Endometrium (tissue), 2 donors: ENCODE measurements at regions not wholly inside any gene's neighbourhood (a gene's known extent, or its start where the extent isn't known, plus 50 kb on each side); places are given as distances from the start of the nearest gene placed in this dataset.

ENCODE experiments used
- FAIRE-seq: peaks from 2 replicates; lab custom pipeline; 2012; peaks lifted over from hg19 to GRCh38; lab: Jason Lieb, UNC
- donor health status: control.
- donor health status: control.

GRCh38 chr12:60043236-60043635, 447.4 kb downstream of the SLC16A7 start:
- FAIRE-seq, result no peak

GRCh38 chr12:60052483-60052882, 456.7 kb downstream of the SLC16A7 start:
- FAIRE-seq, result no peak

- no peak for FAIRE-seq
These were observed 463.4 kb downstream of the SLC16A7 start for GRCh38 chr12:60059180-60059579.

- no peak for FAIRE-seq
These were observed 470.8 kb downstream of the SLC16A7 start for GRCh38 chr12:60066655-60067054.

- no peak for FAIRE-seq
These were observed 474.7 kb downstream of the SLC16A7 start for GRCh38 chr12:60070552-60070951.

GRCh38 chr12:60071759-60072191, 475.9 kb downstream of the SLC16A7 start:
- FAIRE-seq, result no peak

GRCh38 chr12:60072911-60073310, 477.1 kb downstream of the SLC16A7 start:
- no peak for FAIRE-seq

GRCh38 chr12:60075091-60075490, 479.3 kb downstream of the SLC16A7 start:
- FAIRE-seq, result no peak

- FAIRE-seq, result no peak
These were observed 482.2 kb downstream of the SLC16A7 start for GRCh38 chr12:60078026-60078425.

- no peak for FAIRE-seq
These were observed 497.6 kb downstream of the SLC16A7 start for GRCh38 chr12:60093428-60093827.

GRCh38 chr12:60094436-60094835, 498.6 kb downstream of the SLC16A7 start:
- FAIRE-seq, result no peak

- no peak for FAIRE-seq
These were observed 500.9 kb downstream of the SLC16A7 start for GRCh38 chr12:60096727-60097126.

GRCh38 chr12:60100160-60100559, 504.3 kb downstream of the SLC16A7 start:
- no peak for FAIRE-seq

- no peak for FAIRE-seq
These were observed 505.0 kb downstream of the SLC16A7 start for GRCh38 chr12:60100852-60101251.

GRCh38 chr12:60101715-60102114, 505.9 kb downstream of the SLC16A7 start:
- no peak for FAIRE-seq

GRCh38 chr12:60106214-60106613, 510.4 kb downstream of the SLC16A7 start:
- no peak for FAIRE-seq

- FAIRE-seq, result no peak
These were observed 512.2 kb downstream of the SLC16A7 start for GRCh38 chr12:60107992-60108391.

GRCh38 chr12:60112063-60112462, 516.2 kb downstream of the SLC16A7 start:
- FAIRE-seq, result no peak

- no peak for FAIRE-seq
These were observed 516.9 kb downstream of the SLC16A7 start for GRCh38 chr12:60112763-60113162.

- no peak for FAIRE-seq
These were observed 518.3 kb downstream of the SLC16A7 start for GRCh38 chr12:60114169-60114568.

- FAIRE-seq, result no peak
These were observed 523.5 kb downstream of the SLC16A7 start for GRCh38 chr12:60119327-60119726.

GRCh38 chr12:60120199-60120598, 524.4 kb downstream of the SLC16A7 start:
- FAIRE-seq, result no peak

- no peak for FAIRE-seq
These were observed 527.7 kb downstream of the SLC16A7 start for GRCh38 chr12:60123557-60123956.

GRCh38 chr12:60137513-60137912, 541.7 kb downstream of the SLC16A7 start:
- FAIRE-seq, result no peak

GRCh38 chr12:60138526-60138925, 542.7 kb downstream of the SLC16A7 start:
- peak; percentile 58 for FAIRE-seq
